ENCODE measurements at regions not wholly inside any gene's neighbourhood (a gene's known extent, or its start where the extent isn't known, plus 50 kb on each side); places are given as distances from the start of the nearest gene placed in this dataset.
"Not testable (repeated sequence)": the region's sequence is repeated elsewhere in the genome, so short reads cannot be mapped to it uniquely, and the experiment has no call there.

GRCh38 chr9:40097992-40098391 lies 742.5 kb downstream of the SPATA31A1 start:
- H3K9me3 ChIP-seq (ENCODE audit: control insufficient read depth, insufficient read depth, low read depth, low read length); H3K27me3 ChIP-seq (ENCODE audit: control insufficient read depth, insufficient read depth, low read length); H3K9ac ChIP-seq (ENCODE audit: low read length); H3K4me3 ChIP-seq (ENCODE audit: low read depth, low read length); H3K4me1 ChIP-seq (ENCODE audit: control insufficient read depth, insufficient read depth, low read length); H3K27ac ChIP-seq (ENCODE audit: low read depth, low read length); H3K36me3 ChIP-seq (ENCODE audit: control insufficient read depth, insufficient read depth, low read length): not testable (repeated sequence)

- not testable (repeated sequence) for H3K27ac ChIP-seq (ENCODE audit: low read depth, low read length); H3K27me3 ChIP-seq (ENCODE audit: control insufficient read depth, insufficient read depth, low read length); H3K4me1 ChIP-seq (ENCODE audit: control insufficient read depth, insufficient read depth, low read length); H3K9me3 ChIP-seq (ENCODE audit: control insufficient read depth, insufficient read depth, low read depth, low read length); H3K36me3 ChIP-seq (ENCODE audit: control insufficient read depth, insufficient read depth, low read length)
- H3K4me3 ChIP-seq (ENCODE audit: low read depth, low read length) = peak overlapping the region; percentile 58
- H3K9ac ChIP-seq (ENCODE audit: low read length) = peak overlapping the region; percentile 39
These were observed 750.7 kb downstream of the SPATA31A1 start for GRCh38 chr9:40106003-40106782.

GRCh38 chr9:40106783-40107248 lies 751.3 kb downstream of the SPATA31A1 start:
- H3K36me3 ChIP-seq (ENCODE audit: control insufficient read depth, insufficient read depth, low read length); H3K27me3 ChIP-seq (ENCODE audit: control insufficient read depth, insufficient read depth, low read length); H3K4me1 ChIP-seq (ENCODE audit: control insufficient read depth, insufficient read depth, low read length); H3K9me3 ChIP-seq (ENCODE audit: control insufficient read depth, insufficient read depth, low read depth, low read length); H3K27ac ChIP-seq (ENCODE audit: low read depth, low read length); H3K9ac ChIP-seq (ENCODE audit: low read length): not testable (repeated sequence)
- peak overlapping the region; percentile 33; the same call in 1 of the 2 replicates for H3K4me3 ChIP-seq (ENCODE audit: low read depth, low read length)

GRCh38 chr9:40107251-40107650 lies 751.8 kb downstream of the SPATA31A1 start:
- H3K27me3 ChIP-seq (ENCODE audit: control insufficient read depth, insufficient read depth, low read length); H3K9me3 ChIP-seq (ENCODE audit: control insufficient read depth, insufficient read depth, low read depth, low read length); H3K9ac ChIP-seq (ENCODE audit: low read length); H3K4me1 ChIP-seq (ENCODE audit: control insufficient read depth, insufficient read depth, low read length); H3K36me3 ChIP-seq (ENCODE audit: control insufficient read depth, insufficient read depth, low read length); H3K27ac ChIP-seq (ENCODE audit: low read depth, low read length); H3K4me3 ChIP-seq (ENCODE audit: low read depth, low read length): not testable (repeated sequence)

DNA sequence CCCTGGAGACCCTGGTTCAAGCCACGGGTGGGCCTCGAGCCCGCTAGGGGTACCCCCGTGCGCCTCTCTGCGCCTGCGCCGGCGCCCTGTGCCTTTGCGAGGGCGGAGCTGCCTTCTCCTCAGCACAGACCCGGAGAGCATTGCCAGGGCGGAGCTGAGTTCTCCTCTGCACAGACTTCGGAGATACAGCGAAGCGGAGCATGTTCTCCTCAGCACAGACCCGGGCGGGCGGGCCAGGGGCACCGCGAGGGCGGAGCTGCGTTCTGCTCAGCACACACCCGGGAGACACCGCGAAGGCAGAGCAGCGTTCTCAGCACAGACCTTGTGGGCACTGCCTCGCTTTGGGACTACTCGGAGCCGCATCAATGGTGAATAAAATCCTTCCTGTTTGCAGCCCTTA lies 753.0 kb downstream of the SPATA31A1 start:
- H3K36me3 ChIP-seq (ENCODE audit: control insufficient read depth, insufficient read depth, low read length); H3K4me3 ChIP-seq (ENCODE audit: low read depth, low read length); H3K4me1 ChIP-seq (ENCODE audit: control insufficient read depth, insufficient read depth, low read length); H3K9me3 ChIP-seq (ENCODE audit: control insufficient read depth, insufficient read depth, low read depth, low read length); H3K27me3 ChIP-seq (ENCODE audit: control insufficient read depth, insufficient read depth, low read length); H3K27ac ChIP-seq (ENCODE audit: low read depth, low read length); H3K9ac ChIP-seq (ENCODE audit: low read length): not testable (repeated sequence)

DNA sequence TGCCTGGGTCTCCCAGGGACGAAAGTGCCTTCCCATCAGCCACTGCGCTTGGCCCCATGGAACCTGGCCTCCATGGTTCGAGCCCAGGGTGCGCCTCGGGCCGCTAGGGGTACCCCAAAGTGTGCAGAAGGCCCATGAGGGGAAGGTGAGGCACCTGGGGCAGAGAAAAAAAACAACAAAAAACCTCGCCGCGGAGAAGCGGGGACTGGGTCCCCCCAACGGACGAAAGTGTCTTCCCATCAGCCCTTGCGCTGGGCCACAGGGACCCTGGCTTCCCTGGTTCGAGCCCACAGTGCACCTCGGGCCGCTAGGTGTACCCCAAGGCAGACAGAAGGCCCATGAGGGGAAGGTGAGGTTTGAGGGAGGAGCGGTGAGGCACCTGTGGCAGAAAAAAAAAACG lies 755.3 kb downstream of the SPATA31A1 start:
- not testable (repeated sequence) for H3K27ac ChIP-seq (ENCODE audit: low read depth, low read length)

DNA sequence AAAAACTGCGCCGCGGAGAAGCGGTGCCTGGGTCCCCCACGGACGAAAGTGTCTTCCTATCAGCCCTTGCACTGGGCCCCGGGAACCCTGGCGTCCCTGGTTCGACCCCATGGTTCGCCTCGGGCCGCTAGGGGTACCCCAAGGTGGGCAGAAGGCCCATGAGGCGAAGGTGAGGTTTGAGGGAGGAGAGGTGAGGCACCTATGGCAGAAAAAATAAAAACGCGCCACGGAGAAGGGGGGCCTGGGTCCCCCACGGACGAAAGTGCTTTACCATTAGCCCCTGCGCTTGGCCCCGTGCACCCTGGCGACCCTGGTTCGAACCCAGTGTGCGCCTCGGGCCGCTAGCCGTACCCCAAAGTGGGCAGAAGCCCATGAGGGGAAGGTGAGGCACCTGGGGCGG lies 756.1 kb downstream of the SPATA31A1 start:
- not testable (repeated sequence) for H3K4me3 ChIP-seq (ENCODE audit: low read depth, low read length); H3K4me1 ChIP-seq (ENCODE audit: control insufficient read depth, insufficient read depth, low read length); H3K9me3 ChIP-seq (ENCODE audit: control insufficient read depth, insufficient read depth, low read depth, low read length); H3K27ac ChIP-seq (ENCODE audit: low read depth, low read length); H3K27me3 ChIP-seq (ENCODE audit: control insufficient read depth, insufficient read depth, low read length); H3K36me3 ChIP-seq (ENCODE audit: control insufficient read depth, insufficient read depth, low read length); H3K9ac ChIP-seq (ENCODE audit: low read length)

More for the DNA sequence above, 755.3 kb downstream of the SPATA31A1 start:
- not testable (repeated sequence) for H3K9me3 ChIP-seq (ENCODE audit: control insufficient read depth, insufficient read depth, low read depth, low read length); H3K4me3 ChIP-seq (ENCODE audit: low read depth, low read length); H3K36me3 ChIP-seq (ENCODE audit: control insufficient read depth, insufficient read depth, low read length); H3K4me1 ChIP-seq (ENCODE audit: control insufficient read depth, insufficient read depth, low read length); H3K9ac ChIP-seq (ENCODE audit: low read length); H3K27me3 ChIP-seq (ENCODE audit: control insufficient read depth, insufficient read depth, low read length)

DNA sequence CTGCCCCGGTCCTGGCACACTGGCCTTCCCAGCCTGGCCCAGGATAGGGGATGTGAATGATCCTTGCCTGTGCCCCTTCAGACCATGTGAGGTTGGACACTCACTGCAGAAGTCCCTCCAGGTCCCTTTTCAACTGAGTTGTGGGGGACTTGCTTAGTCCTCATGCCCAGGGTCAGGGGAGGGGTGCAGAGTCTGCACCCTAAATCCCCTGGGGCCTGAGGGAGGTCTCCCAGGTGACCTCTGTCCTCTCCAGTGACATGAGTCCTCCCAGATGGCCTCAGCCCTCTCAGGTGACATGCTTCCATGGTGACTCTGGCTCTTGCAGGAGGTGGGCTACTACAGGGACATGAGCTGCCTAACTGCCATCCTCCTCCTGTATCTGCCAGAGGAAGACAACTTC lies 775.1 kb downstream of the SPATA31A1 start:
- H3K4me3 ChIP-seq (ENCODE audit: low read depth, low read length); H3K9me3 ChIP-seq (ENCODE audit: control insufficient read depth, insufficient read depth, low read depth, low read length); H3K36me3 ChIP-seq (ENCODE audit: control insufficient read depth, insufficient read depth, low read length); H3K4me1 ChIP-seq (ENCODE audit: control insufficient read depth, insufficient read depth, low read length); H3K9ac ChIP-seq (ENCODE audit: low read length); H3K27ac ChIP-seq (ENCODE audit: low read depth, low read length); H3K27me3 ChIP-seq (ENCODE audit: control insufficient read depth, insufficient read depth, low read length): not testable (repeated sequence)

DNA sequence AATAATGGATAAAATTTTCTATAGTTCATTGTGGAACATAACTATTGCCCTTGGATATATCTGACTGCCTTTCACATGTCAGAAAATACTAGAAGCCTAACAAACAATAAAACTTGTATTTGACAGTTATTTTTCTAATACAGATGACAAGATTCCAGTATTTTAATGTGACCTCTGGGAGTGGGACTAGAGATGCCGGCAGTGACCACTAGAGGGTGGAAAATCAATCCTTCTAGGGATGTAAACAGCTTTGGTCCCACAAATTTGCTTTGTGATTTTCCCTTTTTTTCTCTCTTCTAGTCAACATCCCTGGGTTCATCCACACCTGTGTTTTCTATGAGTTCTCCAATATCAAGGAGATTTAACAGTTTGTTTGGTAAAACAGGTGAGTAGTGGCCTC lies 813.7 kb downstream of the SPATA31A1 start:
- not testable (repeated sequence) for H3K4me1 ChIP-seq (ENCODE audit: control insufficient read depth, insufficient read depth, low read length); H3K27me3 ChIP-seq (ENCODE audit: control insufficient read depth, insufficient read depth, low read length); H3K4me3 ChIP-seq (ENCODE audit: low read depth, low read length); H3K27ac ChIP-seq (ENCODE audit: low read depth, low read length); H3K9ac ChIP-seq (ENCODE audit: low read length); H3K36me3 ChIP-seq (ENCODE audit: control insufficient read depth, insufficient read depth, low read length); H3K9me3 ChIP-seq (ENCODE audit: control insufficient read depth, insufficient read depth, low read depth, low read length)

- not testable (repeated sequence) for H3K36me3 ChIP-seq (ENCODE audit: control insufficient read depth, insufficient read depth, low read length); H3K9me3 ChIP-seq (ENCODE audit: control insufficient read depth, insufficient read depth, low read depth, low read length); H3K9ac ChIP-seq (ENCODE audit: low read length); H3K4me3 ChIP-seq (ENCODE audit: low read depth, low read length); H3K4me1 ChIP-seq (ENCODE audit: control insufficient read depth, insufficient read depth, low read length); H3K27me3 ChIP-seq (ENCODE audit: control insufficient read depth, insufficient read depth, low read length); H3K27ac ChIP-seq (ENCODE audit: low read depth, low read length)
These were observed 817.8 kb downstream of the SPATA31A1 start for GRCh38 chr9:40173316-40173715.

DNA sequence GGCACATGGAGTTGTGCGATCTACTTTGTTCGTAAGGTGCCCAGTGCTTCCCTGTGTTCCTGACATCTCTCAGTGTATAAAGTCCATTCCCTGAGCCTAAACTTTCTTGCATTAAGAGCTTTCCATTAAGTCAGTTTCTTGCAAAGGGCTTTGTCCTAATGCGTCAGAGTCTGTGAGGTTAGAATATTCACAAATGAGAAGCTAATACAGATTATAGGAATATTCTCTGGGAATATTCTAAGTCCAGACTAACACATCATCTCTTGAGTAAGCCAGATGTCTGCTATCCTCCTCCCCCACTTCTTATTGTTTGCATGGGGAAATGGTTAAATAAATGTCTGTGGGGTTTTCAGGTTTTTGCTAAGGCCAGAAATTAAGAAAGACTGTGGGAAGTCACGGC lies 818.6 kb downstream of the SPATA31A1 start:
- not testable (repeated sequence) for H3K4me3 ChIP-seq (ENCODE audit: low read depth, low read length); H3K36me3 ChIP-seq (ENCODE audit: control insufficient read depth, insufficient read depth, low read length); H3K9me3 ChIP-seq (ENCODE audit: control insufficient read depth, insufficient read depth, low read depth, low read length); H3K27ac ChIP-seq (ENCODE audit: low read depth, low read length); H3K27me3 ChIP-seq (ENCODE audit: control insufficient read depth, insufficient read depth, low read length); H3K9ac ChIP-seq (ENCODE audit: low read length); H3K4me1 ChIP-seq (ENCODE audit: control insufficient read depth, insufficient read depth, low read length)

- H3K27ac ChIP-seq (ENCODE audit: low read depth, low read length); H3K4me1 ChIP-seq (ENCODE audit: control insufficient read depth, insufficient read depth, low read length); H3K9me3 ChIP-seq (ENCODE audit: control insufficient read depth, insufficient read depth, low read depth, low read length); H3K36me3 ChIP-seq (ENCODE audit: control insufficient read depth, insufficient read depth, low read length); H3K27me3 ChIP-seq (ENCODE audit: control insufficient read depth, insufficient read depth, low read length); H3K9ac ChIP-seq (ENCODE audit: low read length); H3K4me3 ChIP-seq (ENCODE audit: low read depth, low read length): not testable (repeated sequence)
These were observed 821.9 kb downstream of the SPATA31A1 start for GRCh38 chr9:40177403-40177802.
